HCT116 (cell line): ENCODE measurements at regions not wholly inside any gene's neighbourhood (a gene's known extent, or its start where the extent isn't known, plus 50 kb on each side); places are given as distances from the start of the nearest gene placed in this dataset.

Experiments
- ATAC-seq: fragments of 200-7000 bp; cut with Tn5 transposase; 2 replicates; pipeline ENCODE4 v1.9.1; 2020; ENCODE audit warnings: mild to moderate bottlenecking, moderate library complexity
- BruUV-seq: library from RNA; stranded (reverse); fragments of 400-500 nt; replicated peaks from 2 replicates; lab custom pipeline; 2021; lab: Mats Ljungman, UMichigan
- CTCF ChIA-PET: fragments of 300-600 bp; sonication (Branson Sonifier 250); formaldehyde crosslinking; loops from one replicate; lab custom pipeline; 2021; ENCODE audit warnings: antibody characterized with exemption; lab: Charles Lee
- POLR2A ChIA-PET: fragments of 300-600, 350-600 bp; sonication (Branson Sonifier 250); formaldehyde crosslinking; loops from one replicate; lab custom pipeline; 2021; ENCODE audit warnings: antibody characterized with exemption; lab: Charles Lee
- RAD21 ChIA-PET, 2 experiments: fragments of 300-600 bp; sonication (Branson Sonifier 250); formaldehyde crosslinking; loops; one replicate each; lab custom pipeline; 2023; ENCODE audit warnings: low total read pairs in 2 of 2; ENCODE audit not compliant: uncharacterized antibody in 2 of 2, unreplicated experiment in 2 of 2, low non-redundant PET in 1 of 2; lab: Charles Lee
- DNase-seq: peaks from one replicate; pipeline ENCODE4 v3.0.0-alpha.2; 2010; ENCODE audit warnings: low read depth, low spot score
- H2AFZ ChIP-seq: fragments of 200-600 bp; shearing (Covaris generic), sonication (generic); 2 replicates; pipeline ENCODE4 v1.6.1; 2017; ENCODE audit warnings: low read depth, mixed run types, mixed read lengths, antibody characterized with exemption, low read length; ENCODE audit not compliant: poor library complexity, severe bottlenecking
- H3K27ac ChIP-seq: 2 replicates; pipeline ENCODE4 v1.5.1; 2012; ENCODE audit warnings: low read depth, low read length
- H3K27me3 ChIP-seq: fragments of 200-600 bp; sonication (generic); 2 replicates; pipeline ENCODE4 v1.6.1; 2016; ENCODE audit warnings: mixed run types, low read length, mixed read lengths; ENCODE audit not compliant: insufficient read depth
- H3K36me3 ChIP-seq, 2 experiments: fragments of 200-500 bp in 1 of 2; fragments of 200-600 bp in 1 of 2; sonication (Bioruptor generic) in 1 of 2; sonication (generic) in 1 of 2; 2 replicates each; pipeline versions ENCODE4 v1.5.1 to v1.6.1; 2014 to 2016; ENCODE audit warnings: low read length in 2 of 2, inconsistent platforms in 1 of 2, mixed read lengths in 1 of 2, mixed run types in 1 of 2; ENCODE audit not compliant: insufficient read depth in 2 of 2, control insufficient read depth in 1 of 2
- H3K4me1 ChIP-seq, 2 experiments: fragments of 200-600 bp in 1 of 2; sonication (generic) in 1 of 2; 2 replicates each; pipeline versions ENCODE4 v1.5.1 to v1.6.1; 2012 to 2017; ENCODE audit warnings: low read length in 2 of 2, inconsistent platforms in 1 of 2, mild to moderate bottlenecking in 1 of 2, mixed read lengths in 1 of 2, mixed run types in 1 of 2, moderate library complexity in 1 of 2; ENCODE audit not compliant: insufficient read depth in 2 of 2, control insufficient read depth in 1 of 2
- H3K4me2 ChIP-seq: fragments of 200-600 bp; sonication (generic); 2 replicates; pipeline ENCODE4 v1.6.1; 2017; ENCODE audit warnings: mixed run types, low read length, mixed read lengths
- H3K4me3 ChIP-seq, 2 experiments: fragments of 200-600 bp in 1 of 2; sonication (generic) in 1 of 2; replicated peaks in 1 of 2; 2 replicates each; pipeline ENCODE4 v1.5.1; 2011 to 2016; ENCODE audit warnings: low read length in 2 of 2, control low read depth in 1 of 2, low read depth in 1 of 2, mild to moderate bottlenecking in 1 of 2, mixed read lengths in 1 of 2, mixed run types in 1 of 2
- H3K79me2 ChIP-seq: fragments of 200-600 bp; sonication (generic); 2 replicates; pipeline ENCODE4 v1.6.1; 2017; ENCODE audit warnings: mild to moderate bottlenecking, mixed run types, low read length, moderate library complexity, mixed read lengths; ENCODE audit not compliant: insufficient read depth
- H3K9ac ChIP-seq: fragments of 200-600 bp; sonication (generic); 2 replicates; pipeline ENCODE4 v1.6.1; 2016; ENCODE audit warnings: low read length, mixed read lengths
- H3K9me2 ChIP-seq: fragments of 200-600 bp; sonication (generic), shearing (Covaris generic); 2 replicates; pipeline ENCODE4 v1.6.1; 2017; ENCODE audit warnings: mixed run types, mild to moderate bottlenecking, moderate library complexity; ENCODE audit not compliant: insufficient read depth
- H3K9me3 ChIP-seq, 2 experiments: fragments of 200-500 bp in 1 of 2; fragments of 200-600 bp in 1 of 2; sonication (Bioruptor generic) in 1 of 2; sonication (generic) in 1 of 2; 2 replicates each; pipeline ENCODE4 v1.6.1; 2014 to 2017; ENCODE audit warnings: low read length in 2 of 2, mixed read lengths in 2 of 2, inconsistent platforms in 1 of 2, low read depth in 1 of 2, mild to moderate bottlenecking in 1 of 2, mixed run types in 1 of 2, moderate library complexity in 1 of 2; ENCODE audit not compliant: control insufficient read depth in 1 of 2, insufficient read depth in 1 of 2
- H4K20me1 ChIP-seq: fragments of 200-600 bp; sonication (generic), shearing (Covaris generic); 2 replicates; pipeline ENCODE4 v1.6.1; 2017; ENCODE audit warnings: mixed run types, mild to moderate bottlenecking, moderate library complexity; ENCODE audit not compliant: insufficient read depth
- CBX3 ChIP-seq: IDR thresholded peaks from 2 replicates; pipeline ENCODE4 v1.6.1; 2012; ENCODE audit warnings: low read depth
- CEBPB ChIP-seq: IDR thresholded peaks from 2 replicates; pipeline ENCODE4 v1.6.1; 2012; ENCODE audit warnings: low read depth
- CTCF ChIP-seq, 3 experiments: fragments of 200-600 bp in 1 of 3; sonication (generic) in 1 of 3; IDR thresholded peaks in 2 of 3; conservative IDR thresholded peaks in 1 of 3; 2 replicates each; pipeline ENCODE4 v1.5.1; 2012 to 2017; ENCODE audit warnings: low read depth in 2 of 3, low read length in 2 of 3, antibody characterized with exemption in 1 of 3, borderline replicate concordance in 1 of 3, control low read depth in 1 of 3, mild to moderate bottlenecking in 1 of 3, mixed read lengths in 1 of 3, mixed run types in 1 of 3, moderate library complexity in 1 of 3; ENCODE audit not compliant: insufficient read depth in 1 of 3
- EGR1 ChIP-seq: IDR thresholded peaks from 2 replicates; pipeline ENCODE4 v1.6.1; 2012; ENCODE audit warnings: low read depth
- ELF1 ChIP-seq: IDR thresholded peaks from 2 replicates; pipeline ENCODE4 v1.6.1; 2012; ENCODE audit warnings: low read depth, borderline replicate concordance
- EZH2 ChIP-seq: fragments of 200-600 bp; sonication (generic); IDR thresholded peaks from 2 replicates; pipeline ENCODE4 v1.6.1; 2017; ENCODE audit warnings: antibody characterized with exemption, mixed run types
- JUND ChIP-seq: IDR thresholded peaks from 2 replicates; pipeline ENCODE4 v1.6.1; 2012
- MAX ChIP-seq: IDR thresholded peaks from 2 replicates; pipeline ENCODE4 v1.6.1; 2012
- POLR2AphosphoS5 ChIP-seq: IDR thresholded peaks from 2 replicates; pipeline ENCODE4 v1.6.1; 2011; ENCODE audit warnings: mild to moderate bottlenecking, low read depth, low read length, moderate library complexity
- REST ChIP-seq: IDR thresholded peaks from 2 replicates; pipeline ENCODE4 v1.6.1; 2012; ENCODE audit warnings: low read depth
- SP1 ChIP-seq: IDR thresholded peaks from 2 replicates; pipeline ENCODE4 v1.6.1; 2012; ENCODE audit warnings: low read depth
- TCF7L2 ChIP-seq: IDR thresholded peaks from 2 replicates; pipeline ENCODE4 v1.7.0; 2011; ENCODE audit warnings: borderline replicate concordance, inconsistent platforms; ENCODE audit not compliant: insufficient read depth, insufficient read length; ENCODE audit errors: extremely low read depth
- ZFX ChIP-seq: fragments of 450-650 bp; IDR thresholded peaks from 2 replicates; pipeline ENCODE4 v1.6.1; 2017
- ZNF274 ChIP-seq: fragments of 200-500 bp; sonication (Bioruptor generic); IDR thresholded peaks from 2 replicates; pipeline ENCODE4 v1.6.1; 2014; ENCODE audit warnings: mild to moderate bottlenecking, low read depth, low read length, inconsistent platforms
- intact Hi-C: fragments of 100-400 bp; cut with micrococcal nuclease; formaldehyde crosslinking; loops from 2 replicates; pipeline ENCODE4 v1.10.0; 2022

GRCh38 chr1:59039551-59039950 lies 255.7 kb upstream of the JUN start:
- H3K9ac ChIP-seq: no peak overlapping the region
- BruUV-seq: no TSS peak
- H3K27ac ChIP-seq: no peak overlapping the region
- H3K4me3 ChIP-seq: no peak overlapping the region
- ChIA-PET POLR2A (no interaction called here), RAD21 (no interaction called here)
- H3K9me3 ChIP-seq: no peaks in the 10 kb centered on the region
- no peaks in the 10 kb centered on the region for H4K20me1 ChIP-seq
- H2AFZ ChIP-seq: no peak overlapping the region
- TF ChIP-seq ZFX: no peak
- no peak for TF ChIP-seq REST
- no peak for TF ChIP-seq EZH2
- TF ChIP-seq CEBPB: no peak
- no peak for TF ChIP-seq EGR1
- no peak for TF ChIP-seq ELF1
- TF ChIP-seq JUND: no peak
- TF ChIP-seq TCF7L2: no peak
- TF ChIP-seq ZNF274: no peak
- no peak for TF ChIP-seq POLR2AphosphoS5
- TF ChIP-seq SP1: no peak
- TF ChIP-seq CBX3: no peak
- no peak for TF ChIP-seq CTCF (IDR thresholded peaks at IDR 0.05 in 2 of 3, conservative IDR thresholded peaks at IDR 0.05 in 1 of 3; ENCODE audit: borderline replicate concordance in 1 of 3, insufficient read depth in 1 of 3, low read depth in 2 of 3, low read length in 2 of 3)
- no peak for TF ChIP-seq MAX
- TF ChIP-seq, all 23 proteins: peak for 0
- DNase-seq (no peak), ATAC-seq (no peak)
- CTCF ChIA-PET: no interaction called here
- intact Hi-C loops: no loop called here
- Histone ChIP-seq H3K4me1 (no peaks in the 10 kb centered on the region), H3K4me2 (no peak overlapping the region), H3K79me2 (no peaks in the 10 kb centered on the region), H3K9me2 (no peaks in the 10 kb centered on the region), H3K27me3 (no peaks in the 10 kb centered on the region), H3K36me3 (no peaks in the 10 kb centered on the region)
